K562 (cell line): ENCODE measurements at regions not wholly inside any gene's neighbourhood (a gene's known extent, or its start where the extent isn't known, plus 50 kb on each side); places are given as distances from the start of the nearest gene placed in this dataset.

Source experiments
- ATAC-seq: fragments of 200-7000 bp; cut with Tn5 transposase; 3 replicates; pipeline ENCODE4 v1.9.1; 2020; ENCODE audit warnings: moderate library complexity
- BruUV-seq: library from RNA; stranded (reverse); fragments of 400-500 nt; replicated peaks from 2 replicates; lab custom pipeline; 2021; lab: Mats Ljungman, UMichigan
- CTCF ChIA-PET: fragments of 300-600 bp; formaldehyde crosslinking; extraction: SDS; loops from one replicate; lab custom pipeline; 2021; ENCODE audit warnings: low intra/inter-chr PET ratio; lab: Yijun Ruan, JAX
- POLR2A ChIA-PET: fragments of 300-600, 350-650 bp; sonication (Branson Sonifier 250); formaldehyde crosslinking; extraction: SDS; loops from one replicate; lab custom pipeline; 2021; ENCODE audit warnings: antibody characterized with exemption, inconsistent platforms; lab: Yijun Ruan, JAX
- DNase-seq, 4 experiments: peaks; one replicate each; pipeline versions ENCODE4 v3.0.0 to v3.0.0-alpha.2; 2011 to 2018; ENCODE audit warnings: low spot score in 3 of 4, mixed read lengths in 3 of 4; ENCODE audit errors: extremely low read depth in 1 of 4
- FAIRE-seq: peaks from 2 replicates; lab custom pipeline; 2011; peaks lifted over from hg19 to GRCh38; lab: Jason Lieb, UNC
- H2AFZ ChIP-seq: 2 replicates; pipeline ENCODE4 v1.6.0; 2011; ENCODE audit warnings: low read depth, low read length, control low read depth, inconsistent platforms
- H3K27ac ChIP-seq: fragments of 200-600 bp; 3 replicates; pipeline ENCODE4 v1.8.0; 2011; ENCODE audit warnings: low read depth, mild to moderate bottlenecking, control low read depth, inconsistent platforms, low read length, moderate library complexity, mixed read lengths; ENCODE audit errors: extremely low read depth
- H3K27me3 ChIP-seq, 2 experiments: fragments of 300-600 bp in 1 of 2; 2 replicates in 1 of 2; 3 replicates in 1 of 2; pipeline versions ENCODE4 v1.6.0 to v1.8.0; 2011; ENCODE audit warnings: inconsistent platforms in 2 of 2, low read length in 2 of 2, mild to moderate bottlenecking in 1 of 2, mixed read lengths in 1 of 2, moderate library complexity in 1 of 2; ENCODE audit not compliant: control insufficient read depth in 2 of 2, insufficient read depth in 2 of 2
- H3K36me3 ChIP-seq: fragments of 300-600 bp; 3 replicates; pipeline ENCODE4 v1.8.0; 2011; ENCODE audit warnings: mild to moderate bottlenecking, low read length, inconsistent platforms; ENCODE audit not compliant: control insufficient read depth, insufficient read depth
- H3K4me1 ChIP-seq, 2 experiments: fragments of 200-600 bp in 1 of 2; replicated peaks in 1 of 2; 2 replicates in 1 of 2; 3 replicates in 1 of 2; pipeline versions ENCODE4 v1.5.1 to v1.8.0; 2011; ENCODE audit warnings: inconsistent platforms in 2 of 2, low read length in 2 of 2, mild to moderate bottlenecking in 1 of 2, mixed read lengths in 1 of 2, moderate library complexity in 1 of 2; ENCODE audit not compliant: control insufficient read depth in 2 of 2, insufficient read depth in 2 of 2
- H3K4me2 ChIP-seq: 2 replicates; pipeline ENCODE4 v1.6.1; 2011; ENCODE audit warnings: low read length, control low read depth, inconsistent platforms, mixed read lengths; ENCODE audit not compliant: insufficient read depth
- H3K4me3 ChIP-seq: fragments of 200-600 bp; sonication (generic), shearing (Covaris generic); 2 replicates; pipeline ENCODE4 v1.5.1; 2016; ENCODE audit warnings: control low read depth, inconsistent platforms
- H3K79me2 ChIP-seq: fragments of 200-600 bp; 3 replicates; pipeline ENCODE4 v1.8.0; 2011; ENCODE audit warnings: low read length, inconsistent platforms; ENCODE audit not compliant: control insufficient read depth, insufficient read depth
- H3K9ac ChIP-seq, 2 experiments: 2 replicates each; pipeline versions ENCODE4 v1.6.0 to v1.6.1; 2011; ENCODE audit warnings: low read depth in 2 of 2, low read length in 2 of 2, control low read depth in 1 of 2, inconsistent platforms in 1 of 2, mild to moderate bottlenecking in 1 of 2, mixed read lengths in 1 of 2; ENCODE audit not compliant: insufficient read depth in 1 of 2
- H3K9me1 ChIP-seq: one replicate; pipeline ENCODE4 v1.6.0; 2011; ENCODE audit warnings: inconsistent platforms, mild to moderate bottlenecking, low read length, moderate library complexity; ENCODE audit not compliant: control insufficient read depth, insufficient read depth
- H3K9me3 ChIP-seq: replicated peaks from 2 replicates; pipeline ENCODE4 v1.5.1; 2011; ENCODE audit warnings: low read depth, low read length, inconsistent platforms; ENCODE audit not compliant: control insufficient read depth, insufficient read depth
- H4K20me1 ChIP-seq: replicated peaks from 2 replicates; pipeline ENCODE4 v1.6.1; 2011; ENCODE audit warnings: low read length, inconsistent platforms, mixed read lengths; ENCODE audit not compliant: control insufficient read depth, insufficient read depth
- ARNT ChIP-seq, 2 experiments: fragments of 450-650 bp; IDR thresholded peaks; 2 replicates each; pipeline ENCODE4 v1.6.1; 2016; ENCODE audit warnings: mild to moderate bottlenecking in 1 of 2
- BRF2 ChIP-seq: IDR thresholded peaks from 3 replicates; pipeline ENCODE4 v1.6.1; 2011; ENCODE audit warnings: borderline replicate concordance, mild to moderate bottlenecking; ENCODE audit not compliant: insufficient read length, insufficient read depth
- CAMTA2 ChIP-seq: fragments of 250-450 bp; sonication (Bioruptor Pico); conservative IDR thresholded peaks from 2 replicates; pipeline ENCODE4 v1.5.1; 2022
- CCNT2 ChIP-seq: IDR thresholded peaks from 2 replicates; pipeline ENCODE4 v1.6.1; 2011; ENCODE audit warnings: borderline replicate concordance, low read depth, mild to moderate bottlenecking, moderate library complexity, mixed read lengths, low read length; ENCODE audit not compliant: insufficient read length; ENCODE audit errors: extremely low read depth
- CREM ChIP-seq: IDR thresholded peaks from 2 replicates; pipeline ENCODE4 v1.6.1; 2014; ENCODE audit warnings: antibody characterized with exemption, low read depth
- HSF4 ChIP-seq: fragments of 250-450 bp; sonication (Bioruptor Pico); IDR thresholded peaks from 2 replicates; pipeline ENCODE4 v2.1.2; 2022; ENCODE audit warnings: mild to moderate bottlenecking, moderate library complexity, borderline replicate concordance
- KDM1A ChIP-seq, 2 experiments: fragments of 450-650 bp; IDR thresholded peaks; 2 replicates each; pipeline ENCODE4 v1.6.1; 2016; ENCODE audit warnings: mild to moderate bottlenecking in 2 of 2
- MTA1 ChIP-seq: fragments of 450-650 bp; IDR thresholded peaks from 2 replicates; pipeline ENCODE4 v1.6.1; 2017; ENCODE audit warnings: borderline replicate concordance
- RBM22 ChIP-seq: fragments of 200-400 bp; formaldehyde crosslinking; IDR thresholded peaks from 2 replicates; pipeline ENCODE4 v1.6.1; 2018; ENCODE audit warnings: low read length, low read depth; ENCODE audit not compliant: poor library complexity, severe bottlenecking
- SMAD2 ChIP-seq: fragments of 150-350 bp; IDR thresholded peaks from 2 replicates; pipeline ENCODE4 v1.6.1; 2014; ENCODE audit warnings: low read depth, mild to moderate bottlenecking, low read length
- TBP ChIP-seq: optimal IDR thresholded peaks from 2 replicates; pipeline ENCODE3; 2011; ENCODE audit warnings: low read depth, low read length, improper control_type of control experiment
- TEAD4 ChIP-seq, 2 experiments: sonication (generic) in 1 of 2; formaldehyde crosslinking in 1 of 2; IDR thresholded peaks; 2 replicates each; pipeline versions ENCODE4 v1.6.1 to v1.8.0; 2012 to 2022; ENCODE audit warnings: borderline replicate concordance in 1 of 2, inconsistent platforms in 1 of 2, low read length in 1 of 2, mild to moderate bottlenecking in 1 of 2, missing genetic modification reagents in 1 of 2
- ZKSCAN8 ChIP-seq: fragments of 200-800 bp; sonication (Bioruptor generic); IDR thresholded peaks from 2 replicates; pipeline ENCODE4 v1.6.1; 2016; ENCODE audit warnings: missing genetic modification characterization, missing compliant biosample characterization
- in situ Hi-C: fragments of 300-500 bp; cut with MboI; formaldehyde crosslinking; loops from 4 replicates; pipeline ENCODE4 v1.15.0; 2018; ENCODE audit warnings: inconsistent platforms, mixed read lengths
- intact Hi-C: fragments of 100-400 bp; cut with micrococcal nuclease; formaldehyde crosslinking; loops from 2 replicates; pipeline ENCODE4 v1.14.2; 2022
- TF ChIP-seq, protein P1 (sequence below): fragments of 150-350 bp; IDR thresholded peaks from 2 replicates; pipeline ENCODE4 v1.6.1; 2014; ENCODE audit warnings: low read depth, mild to moderate bottlenecking, low read length, borderline replicate concordance
- TF ChIP-seq, protein P2 (sequence below): fragments of 450-650 bp; IDR thresholded peaks from 2 replicates; pipeline ENCODE4 v1.6.1; 2016; ENCODE audit warnings: mild to moderate bottlenecking

DNA sequence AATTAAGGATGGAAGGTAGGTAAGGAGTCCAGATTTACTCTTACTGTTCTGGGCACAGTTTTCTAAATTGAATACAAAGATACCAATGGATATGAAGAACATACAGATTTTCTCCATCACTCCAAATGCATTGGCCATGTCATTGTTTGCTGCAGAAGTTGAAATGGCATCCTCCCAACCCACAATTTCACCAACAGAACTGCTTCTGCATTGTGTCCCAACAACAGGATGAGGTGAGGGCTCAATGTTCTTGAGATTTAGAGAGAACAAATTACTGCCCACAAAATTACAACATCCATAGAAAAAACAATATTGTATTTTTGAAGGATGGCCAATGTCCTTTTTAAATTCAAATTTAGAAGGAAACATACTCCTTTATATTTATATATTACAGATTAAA is 88.9 kb downstream of the NUDT12 start:
- no peak overlapping the region for H3K4me3 ChIP-seq
- no peak for FAIRE-seq
- in situ Hi-C loops: loop anchor here (5.0 kb wide), 1 partner anchor 241 kb away; no protein-coding TSS in a partner anchor
- TF ChIP-seq ARNT (IDR thresholded peaks at IDR 0.05): no peak
- no peak for TF ChIP-seq KDM1A (IDR thresholded peaks at IDR 0.05)
- no peak for TF ChIP-seq CAMTA2 (CRISPR knock-in tag)
- no peak for TF ChIP-seq ZKSCAN8
- TF ChIP-seq, protein P1, sequence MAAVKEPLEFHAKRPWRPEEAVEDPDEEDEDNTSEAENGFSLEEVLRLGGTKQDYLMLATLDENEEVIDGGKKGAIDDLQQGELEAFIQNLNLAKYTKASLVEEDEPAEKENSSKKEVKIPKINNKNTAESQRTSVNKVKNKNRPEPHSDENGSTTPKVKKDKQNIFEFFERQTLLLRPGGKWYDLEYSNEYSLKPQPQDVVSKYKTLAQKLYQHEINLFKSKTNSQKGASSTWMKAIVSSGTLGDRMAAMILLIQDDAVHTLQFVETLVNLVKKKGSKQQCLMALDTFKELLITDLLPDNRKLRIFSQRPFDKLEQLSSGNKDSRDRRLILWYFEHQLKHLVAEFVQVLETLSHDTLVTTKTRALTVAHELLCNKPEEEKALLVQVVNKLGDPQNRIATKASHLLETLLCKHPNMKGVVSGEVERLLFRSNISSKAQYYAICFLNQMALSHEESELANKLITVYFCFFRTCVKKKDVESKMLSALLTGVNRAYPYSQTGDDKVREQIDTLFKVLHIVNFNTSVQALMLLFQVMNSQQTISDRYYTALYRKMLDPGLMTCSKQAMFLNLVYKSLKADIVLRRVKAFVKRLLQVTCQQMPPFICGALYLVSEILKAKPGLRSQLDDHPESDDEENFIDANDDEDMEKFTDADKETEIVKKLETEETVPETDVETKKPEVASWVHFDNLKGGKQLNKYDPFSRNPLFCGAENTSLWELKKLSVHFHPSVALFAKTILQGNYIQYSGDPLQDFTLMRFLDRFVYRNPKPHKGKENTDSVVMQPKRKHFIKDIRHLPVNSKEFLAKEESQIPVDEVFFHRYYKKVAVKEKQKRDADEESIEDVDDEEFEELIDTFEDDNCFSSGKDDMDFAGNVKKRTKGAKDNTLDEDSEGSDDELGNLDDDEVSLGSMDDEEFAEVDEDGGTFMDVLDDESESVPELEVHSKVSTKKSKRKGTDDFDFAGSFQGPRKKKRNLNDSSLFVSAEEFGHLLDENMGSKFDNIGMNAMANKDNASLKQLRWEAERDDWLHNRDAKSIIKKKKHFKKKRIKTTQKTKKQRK: no peak
- no peak for TF ChIP-seq SMAD2
- TF ChIP-seq RBM22: no peak
- no peak for TF ChIP-seq CREM
- no peak for TF ChIP-seq TBP
- TF ChIP-seq CCNT2: no peak
- TF ChIP-seq MTA1: no peak
- TF ChIP-seq HSF4 (CRISPR knock-in tag): no peak
- no peak for TF ChIP-seq TEAD4 (IDR thresholded peaks at IDR 0.05; ENCODE audit: low read length)
- TF ChIP-seq TEAD4 (CRISPR knock-in tag; IDR thresholded peaks at IDR 0.05; ENCODE audit: borderline replicate concordance): no peak
- no peak for TF ChIP-seq BRF2
- TF ChIP-seq, protein P2, sequence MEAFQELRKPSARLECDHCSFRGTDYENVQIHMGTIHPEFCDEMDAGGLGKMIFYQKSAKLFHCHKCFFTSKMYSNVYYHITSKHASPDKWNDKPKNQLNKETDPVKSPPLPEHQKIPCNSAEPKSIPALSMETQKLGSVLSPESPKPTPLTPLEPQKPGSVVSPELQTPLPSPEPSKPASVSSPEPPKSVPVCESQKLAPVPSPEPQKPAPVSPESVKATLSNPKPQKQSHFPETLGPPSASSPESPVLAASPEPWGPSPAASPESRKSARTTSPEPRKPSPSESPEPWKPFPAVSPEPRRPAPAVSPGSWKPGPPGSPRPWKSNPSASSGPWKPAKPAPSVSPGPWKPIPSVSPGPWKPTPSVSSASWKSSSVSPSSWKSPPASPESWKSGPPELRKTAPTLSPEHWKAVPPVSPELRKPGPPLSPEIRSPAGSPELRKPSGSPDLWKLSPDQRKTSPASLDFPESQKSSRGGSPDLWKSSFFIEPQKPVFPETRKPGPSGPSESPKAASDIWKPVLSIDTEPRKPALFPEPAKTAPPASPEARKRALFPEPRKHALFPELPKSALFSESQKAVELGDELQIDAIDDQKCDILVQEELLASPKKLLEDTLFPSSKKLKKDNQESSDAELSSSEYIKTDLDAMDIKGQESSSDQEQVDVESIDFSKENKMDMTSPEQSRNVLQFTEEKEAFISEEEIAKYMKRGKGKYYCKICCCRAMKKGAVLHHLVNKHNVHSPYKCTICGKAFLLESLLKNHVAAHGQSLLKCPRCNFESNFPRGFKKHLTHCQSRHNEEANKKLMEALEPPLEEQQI: no peak

More for the DNA sequence above, 88.9 kb downstream of the NUDT12 start:
- Histone ChIP-seq H3K9ac (no peak overlapping the region), H3K9me1 (no peaks in the 10 kb centered on the region), H3K36me3 (no peaks in the 10 kb centered on the region), H3K9me3 (no peaks in the 10 kb centered on the region), H2AFZ (no peak overlapping the region), H3K4me2 (no peak overlapping the region), H3K27me3 (no peaks in the 10 kb centered on the region), H3K27ac (no peak overlapping the region), H4K20me1 (no peaks in the 10 kb centered on the region), H3K4me1 (no peaks in the 10 kb centered on the region), H3K79me2 (no peaks in the 10 kb centered on the region)
- ChIA-PET POLR2A (no interaction called here), CTCF (interaction anchor here (3.3 kb wide), 1 partner anchor 241 kb away, joined by 27 read pairs; no protein-coding TSS in a partner anchor)
- BruUV-seq: no TSS peak
- intact Hi-C loops: loop anchor here (10.0 kb wide), 1 partner anchor 789 kb away; no protein-coding TSS in a partner anchor
- ATAC-seq (no peak), DNase-seq (no peak)
